Endodermal cell (in vitro differentiated cells): ENCODE measurements at regions not wholly inside any gene's neighbourhood (a gene's known extent, or its start where the extent isn't known, plus 50 kb on each side); places are given as distances from the start of the nearest gene placed in this dataset.

Experiments
- DNase-seq: peaks from one replicate; pipeline ENCODE4 v3.0.0-alpha.2; 2017
- H3K27ac ChIP-seq: 2 replicates; pipeline ENCODE4 v1.5.1; 2013; ENCODE audit warnings: mild to moderate bottlenecking, low read depth, low read length, moderate library complexity
- H3K27me3 ChIP-seq: 2 replicates; pipeline ENCODE4 v1.6.1; 2013; ENCODE audit warnings: mild to moderate bottlenecking, low read length, moderate library complexity; ENCODE audit not compliant: insufficient read depth, control insufficient read depth, poor library complexity, severe bottlenecking
- H3K36me3 ChIP-seq: 2 replicates; pipeline ENCODE4 v1.7.0; 2013; ENCODE audit warnings: mild to moderate bottlenecking, low read length, moderate library complexity; ENCODE audit not compliant: control insufficient read depth, insufficient read depth
- H3K4me1 ChIP-seq: one replicate; pipeline ENCODE4 v1.7.0; 2013; ENCODE audit warnings: low read length; ENCODE audit not compliant: control insufficient read depth, insufficient read depth
- H3K4me3 ChIP-seq: 2 replicates; pipeline ENCODE4 v1.5.1; 2013; ENCODE audit warnings: mild to moderate bottlenecking, low read length, moderate library complexity
- H3K9ac ChIP-seq: 2 replicates; pipeline ENCODE4 v1.6.1; 2013; ENCODE audit warnings: mild to moderate bottlenecking, low read length, moderate library complexity; ENCODE audit not compliant: poor library complexity, severe bottlenecking; ENCODE audit errors: extremely low read depth
- H3K9me3 ChIP-seq: 2 replicates; pipeline ENCODE4 v1.6.1; 2013; ENCODE audit warnings: mild to moderate bottlenecking, low read length, moderate library complexity; ENCODE audit not compliant: control insufficient read depth
- H3K27ac Mint-ChIP-seq: 2 replicates; pipeline ENCODE4 v1.8.0; 2020; ENCODE audit warnings: mixed read lengths
- H3K27me3 Mint-ChIP-seq: 2 replicates; pipeline ENCODE4 v1.8.0; 2021; ENCODE audit warnings: mild to moderate bottlenecking, mixed read lengths; ENCODE audit not compliant: insufficient read depth
- H3K36me3 Mint-ChIP-seq: 2 replicates; pipeline ENCODE4 v1.8.0; 2020; ENCODE audit warnings: low read depth, mixed read lengths
- H3K4me1 Mint-ChIP-seq: 2 replicates; pipeline ENCODE4 v1.8.0; 2020; ENCODE audit warnings: mixed read lengths
- H3K4me3 Mint-ChIP-seq: 2 replicates; pipeline ENCODE4 v1.8.0; 2020; ENCODE audit warnings: mild to moderate bottlenecking, moderate library complexity, mixed read lengths
- H3K9me3 Mint-ChIP-seq: 2 replicates; pipeline ENCODE4 v1.8.0; 2020; ENCODE audit warnings: mild to moderate bottlenecking, mixed read lengths
- CTCF ChIP-seq: fragments of 200-600 bp; sonication (generic); conservative IDR thresholded peaks from 2 replicates; pipeline ENCODE4 v1.5.0; 2021; ENCODE audit warnings: antibody characterized with exemption, mild to moderate bottlenecking
- WGBS, 2 experiments: methylation state at CpG; one replicate each; pipeline versions ENCODE4 v1.1.5 to v1.1.7; 2013; ENCODE audit warnings: missing lambda C conversion rate in 2 of 2, mixed read lengths in 1 of 2; ENCODE audit not compliant: insufficient coverage in 1 of 2, insufficient read length in 1 of 2; 5-methylcytosine and 5-hydroxymethylcytosine counted together

DNA sequence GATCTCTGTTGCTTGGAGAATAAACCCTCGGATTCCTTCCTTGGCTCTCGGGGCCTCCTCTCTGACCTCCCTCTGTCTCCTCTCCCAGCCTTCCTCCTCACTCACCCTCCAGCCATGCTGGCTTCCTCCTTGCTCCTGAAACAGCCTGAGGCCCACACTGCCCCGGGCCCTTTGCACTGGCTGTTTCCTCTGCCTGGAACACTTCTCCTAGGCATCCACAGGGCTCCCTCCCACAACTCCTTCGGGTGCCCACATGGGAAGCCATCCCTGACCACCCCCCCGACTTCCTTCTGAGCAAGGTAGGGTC lies 87.7 kb downstream of the CEBPB start:
- no peak for TF ChIP-seq CTCF
- H3K27ac Mint-ChIP-seq, result no peak overlapping the region
- Histone ChIP-seq H3K4me1 (no peaks in the 10 kb centered on the region), H3K9me3 (no peaks in the 10 kb centered on the region), H3K4me3 (no peak overlapping the region), H3K27me3 (no peaks in the 10 kb centered on the region), H3K36me3 (no peaks in the 10 kb centered on the region), H3K9ac (no peak overlapping the region), H3K27ac (no peak overlapping the region)
- no peaks in the 10 kb centered on the region for H3K9me3 Mint-ChIP-seq
- no peak overlapping the region for H3K4me3 Mint-ChIP-seq
- no peak for DNase-seq
- WGBS, 2 experiments, result 92 to 94% methylated on average over 3 to 5 of the region's 5 CpGs
- no peaks in the 10 kb centered on the region for H3K4me1 Mint-ChIP-seq
- peaks cover 2% of the 10 kb centered on the region for H3K27me3 Mint-ChIP-seq
- H3K36me3 Mint-ChIP-seq, result no peaks in the 10 kb centered on the region

GRCh38 chr20:50278684-50279531 lies 88.3 kb downstream of the CEBPB start:
- H3K27me3 ChIP-seq, result no peaks in the 10 kb centered on the region
- H3K9me3 Mint-ChIP-seq, result no peaks in the 10 kb centered on the region
- no peaks in the 10 kb centered on the region for H3K36me3 Mint-ChIP-seq
- H3K27me3 Mint-ChIP-seq, result peaks cover 2% of the 10 kb centered on the region
- no peak overlapping the region for H3K9ac ChIP-seq
- H3K4me3 Mint-ChIP-seq, result no peak overlapping the region
- no peak overlapping the region for H3K27ac Mint-ChIP-seq
- H3K4me3 ChIP-seq, result no peak overlapping the region
- H3K27ac ChIP-seq, result no peak overlapping the region
- H3K36me3 ChIP-seq, result no peaks in the 10 kb centered on the region
- no peaks in the 10 kb centered on the region for H3K9me3 ChIP-seq
- DNase-seq, result peak; percentile 73
- H3K4me1 Mint-ChIP-seq, result no peaks in the 10 kb centered on the region
- H3K4me1 ChIP-seq, result no peaks in the 10 kb centered on the region
- WGBS, 2 experiments, result 95% methylated on average over 17 of the region's 17 CpGs
- TF ChIP-seq CTCF, result no peak

GRCh38 chr20:50279988-50280850 lies 89.6 kb downstream of the CEBPB start:
- Histone ChIP-seq H3K4me3 (no peak overlapping the region), H3K27ac (no peak overlapping the region), H3K36me3 (no peaks in the 10 kb centered on the region), H3K9ac (no peak overlapping the region), H3K4me1 (no peaks in the 10 kb centered on the region), H3K9me3 (no peaks in the 10 kb centered on the region), H3K27me3 (no peaks in the 10 kb centered on the region)
- no peak for TF ChIP-seq CTCF
- H3K27ac Mint-ChIP-seq, result peak overlapping the region; percentile 55
- DNase-seq, result no peak
- no peaks in the 10 kb centered on the region for H3K4me1 Mint-ChIP-seq
- no peaks in the 10 kb centered on the region for H3K9me3 Mint-ChIP-seq
- peaks cover 2% of the 10 kb centered on the region for H3K27me3 Mint-ChIP-seq
- H3K36me3 Mint-ChIP-seq, result no peaks in the 10 kb centered on the region
- no peak overlapping the region for H3K4me3 Mint-ChIP-seq
- WGBS, 2 experiments, result 91 to 97% methylated on average over 5 to 8 of the region's 8 CpGs
